UCSD-AML1 (cell line): ENCODE measurements at regions not wholly inside any gene's neighbourhood (a gene's known extent, or its start where the extent isn't known, plus 50 kb on each side); places are given as distances from the start of the nearest gene placed in this dataset.
"Not testable (repeated sequence)": the region's sequence is repeated elsewhere in the genome, so short reads cannot be mapped to it uniquely, and the experiment has no call there.

Experiments
- DNase-seq: peaks from one replicate; lab custom pipeline; 2025; ENCODE audit not compliant: unreplicated experiment; lab: John Stamatoyannopoulos, UW

DNA sequence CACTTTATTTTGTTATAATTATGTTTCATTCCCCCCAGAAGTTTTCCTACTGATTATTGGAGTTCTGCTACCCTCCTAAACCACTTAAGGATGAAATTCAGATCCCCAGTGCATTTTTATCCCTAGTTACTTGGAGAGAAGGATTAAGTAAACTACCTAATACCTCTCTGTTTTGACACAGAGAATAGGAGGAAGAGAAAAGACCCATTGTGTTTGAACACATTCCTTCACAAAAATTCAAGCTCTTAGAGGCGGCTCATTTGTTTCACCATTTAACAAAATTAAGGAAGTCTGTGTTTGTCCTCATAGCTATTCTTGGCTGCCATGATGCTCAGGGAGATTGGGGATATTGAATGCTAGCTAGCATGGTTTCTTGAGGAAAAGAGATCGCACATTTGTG lies 492.6 kb downstream of the EBF1 start:
- no peak for DNase-seq

DNA sequence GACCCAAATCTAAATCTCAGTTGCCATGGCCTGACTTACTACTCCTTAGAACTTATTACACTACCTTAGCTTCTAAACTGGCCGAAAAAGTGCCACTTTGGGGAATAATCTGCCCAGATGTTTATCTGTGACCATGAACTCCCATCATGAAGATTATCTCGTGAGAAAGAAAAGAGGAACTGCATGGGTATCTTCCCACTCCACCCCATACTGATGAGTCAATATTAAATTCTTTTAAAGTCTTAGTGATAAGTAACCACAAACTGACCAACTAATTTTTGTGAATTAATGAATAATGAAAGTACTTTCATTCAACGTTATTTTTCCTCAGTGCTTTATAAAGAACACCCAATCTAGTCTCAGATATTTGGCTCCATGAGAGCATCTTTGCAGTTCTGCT lies 493.5 kb downstream of the EBF1 start:
- no peak for DNase-seq

DNA sequence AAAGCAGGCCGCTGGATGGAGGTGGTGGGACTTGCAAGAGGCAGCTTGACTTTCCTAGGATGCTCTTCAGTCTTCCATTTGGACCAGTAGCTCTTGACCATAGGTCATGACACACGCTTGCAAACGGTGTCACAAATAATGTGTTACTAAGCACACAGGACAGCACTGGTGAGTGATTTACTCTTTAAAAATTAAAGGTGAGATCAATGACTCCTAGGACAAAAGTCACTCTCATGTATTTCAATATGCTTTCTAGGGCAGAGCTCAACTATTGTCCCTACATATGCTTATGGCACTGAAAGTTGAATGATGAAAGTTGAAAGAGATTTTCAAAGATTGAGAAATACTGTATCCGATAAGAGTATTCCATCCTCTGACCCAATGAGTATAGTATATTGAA lies 496.7 kb downstream of the EBF1 start:
- DNase-seq = no peak

DNA sequence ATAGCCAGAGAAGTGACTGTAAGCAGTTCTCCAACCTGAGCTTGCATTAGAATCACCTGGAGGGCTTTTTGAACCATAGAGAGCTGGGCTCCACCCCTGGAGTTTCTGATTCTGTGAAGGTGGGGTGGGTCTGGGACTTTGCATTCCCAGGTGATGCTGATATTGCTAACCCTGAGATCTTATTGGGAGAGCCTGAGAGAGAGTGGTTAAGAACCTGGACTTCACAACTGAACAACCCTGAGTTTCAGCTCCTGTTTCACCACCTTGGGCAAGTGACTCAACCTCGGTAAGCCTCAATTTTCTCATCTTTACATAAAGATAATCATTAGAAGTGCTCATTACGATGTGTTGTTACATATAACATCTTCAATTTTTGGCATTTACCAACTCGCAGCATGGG lies 498.6 kb downstream of the EBF1 start:
- DNase-seq = no peak

DNA sequence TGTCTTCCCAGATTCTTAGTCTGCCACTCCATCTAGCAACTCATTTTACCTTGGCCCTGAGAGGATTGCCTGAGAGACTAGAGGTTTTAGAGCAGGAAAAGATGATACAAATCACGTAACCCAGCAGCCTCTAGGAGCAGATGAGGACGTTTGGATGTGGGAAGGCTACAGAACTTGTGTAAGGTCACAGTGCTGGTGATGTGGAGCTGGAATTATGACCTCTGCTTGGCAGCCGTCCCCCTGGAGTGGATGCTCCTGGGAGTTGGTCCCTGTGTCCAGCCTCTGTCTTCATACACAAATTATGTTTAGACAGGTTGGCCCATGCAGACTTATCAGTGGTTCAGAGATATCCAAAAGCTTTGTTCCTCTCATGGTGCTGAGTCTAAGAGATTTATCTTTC lies 499.0 kb downstream of the EBF1 start:
- no peak for DNase-seq

DNA sequence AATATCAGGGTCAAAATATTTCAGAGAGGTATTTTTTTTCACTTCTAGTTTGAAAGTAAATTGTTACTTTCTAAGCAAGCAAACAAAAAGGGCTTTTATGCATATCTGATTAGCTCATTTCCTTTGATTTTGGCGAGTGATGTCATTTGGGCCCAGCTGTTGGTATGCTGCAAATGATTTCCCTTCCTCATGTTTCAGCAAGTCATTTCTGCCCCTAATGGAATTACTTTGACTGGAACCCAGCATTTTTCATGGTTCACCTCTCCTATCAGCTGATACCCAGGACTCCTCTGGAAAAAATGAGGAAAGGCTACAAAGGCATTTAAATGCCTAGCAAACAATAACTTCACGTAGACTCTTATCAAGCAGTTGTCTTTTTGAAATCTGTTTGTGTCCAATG lies 500.6 kb downstream of the EBF1 start:
- no peak for DNase-seq

DNA sequence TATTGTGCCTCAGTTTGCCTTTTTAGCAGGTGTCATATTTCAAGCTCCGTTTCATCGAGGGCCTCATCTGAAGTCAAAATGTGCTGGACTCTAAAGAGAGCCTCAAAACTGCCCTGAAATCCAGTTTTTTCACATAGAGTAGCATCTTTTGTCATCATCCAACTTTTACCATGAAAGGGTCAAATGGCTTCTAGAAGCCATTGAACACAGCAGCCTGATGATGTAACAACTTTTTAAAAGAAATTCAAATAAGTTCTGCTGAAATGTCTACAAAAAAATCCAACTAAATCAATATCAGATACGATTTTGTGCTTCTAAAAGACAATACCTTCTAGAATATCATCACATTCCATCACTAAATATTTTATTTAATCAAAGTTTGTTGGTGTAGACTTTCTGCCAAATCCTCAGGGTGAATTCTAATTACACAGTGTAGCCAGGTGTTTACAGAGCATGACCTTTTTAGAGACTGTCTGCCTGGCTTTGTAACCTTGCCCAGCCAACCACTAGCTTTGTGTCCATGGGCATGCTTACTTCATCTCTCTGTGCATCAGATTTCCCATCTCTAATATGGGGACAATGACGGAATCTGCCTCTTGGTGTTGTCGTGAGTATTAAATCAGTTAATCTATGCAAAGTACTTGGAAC lies 505.0 kb downstream of the EBF1 start:
- DNase-seq = no peak

DNA sequence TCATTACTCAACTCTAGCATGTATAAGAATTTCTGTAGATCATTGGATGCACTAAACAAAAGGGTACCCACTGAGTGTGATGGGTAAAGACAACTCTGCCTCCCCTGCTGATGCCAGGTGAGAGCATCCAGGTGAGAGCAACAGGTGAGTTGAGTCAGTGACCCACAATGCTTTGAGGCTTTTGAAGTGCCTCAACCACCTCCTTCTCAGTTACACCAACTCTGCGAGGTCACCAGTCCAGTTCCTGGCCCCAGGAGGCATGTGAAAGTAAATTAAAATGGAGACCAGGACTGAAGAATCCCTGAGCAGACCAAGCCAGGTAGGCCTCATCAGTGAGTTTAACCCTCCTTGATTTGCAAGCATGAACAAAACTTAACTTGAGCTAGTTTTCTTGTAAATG lies 505.8 kb downstream of the EBF1 start:
- DNase-seq = no peak

DNA sequence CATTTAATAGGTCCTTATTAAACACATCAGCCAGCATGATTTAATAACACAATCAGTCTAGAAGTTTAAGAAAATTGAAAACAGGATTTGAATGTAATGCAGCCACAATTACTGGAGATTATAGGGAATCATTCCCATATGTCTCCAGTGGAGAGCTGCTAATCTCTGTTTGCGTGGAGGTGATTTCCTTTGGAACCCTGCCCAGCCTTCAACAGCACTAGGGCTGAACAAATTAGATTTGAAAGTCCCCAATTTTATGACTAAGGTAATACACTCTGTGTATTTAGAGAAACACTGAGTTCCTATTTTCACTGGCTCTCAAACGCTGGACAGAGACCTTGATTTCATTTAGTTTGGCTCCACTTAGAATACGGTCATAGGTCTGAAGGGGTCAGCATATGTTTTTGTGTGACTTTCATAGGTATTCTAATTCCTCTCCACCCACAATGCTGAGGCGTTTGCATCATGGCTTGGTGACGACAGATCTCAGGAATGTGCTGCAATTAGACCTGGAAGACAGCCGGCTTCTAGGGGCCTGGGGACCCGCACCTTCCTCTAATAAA lies 508.3 kb downstream of the EBF1 start:
- DNase-seq = no peak

DNA sequence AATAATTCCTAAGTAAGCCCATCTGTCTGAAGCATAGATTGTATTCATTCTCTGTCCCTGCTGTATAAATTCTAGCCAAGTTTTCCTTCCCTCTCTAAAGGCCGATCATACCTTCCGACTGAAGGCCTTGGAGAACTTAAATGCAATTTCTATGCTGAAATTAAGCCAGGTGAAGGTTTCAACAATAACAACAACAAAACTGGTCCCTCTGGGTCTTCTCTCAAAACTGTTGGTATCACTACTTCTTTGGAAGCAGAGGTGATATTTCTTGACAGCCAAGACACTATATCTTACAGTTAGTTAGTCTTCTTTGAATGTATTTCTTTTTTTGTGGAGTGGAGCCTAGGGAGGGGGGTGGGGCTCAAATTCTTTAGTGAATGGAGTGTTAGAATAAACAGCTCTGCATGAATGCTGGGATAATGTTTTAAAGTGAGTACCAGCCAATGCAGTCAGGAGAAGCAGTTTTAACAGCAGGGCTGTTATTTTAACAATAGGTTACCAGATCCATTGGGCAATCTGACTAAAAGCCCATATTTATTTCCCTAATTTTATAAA lies 508.9 kb downstream of the EBF1 start:
- DNase-seq = no peak

DNA sequence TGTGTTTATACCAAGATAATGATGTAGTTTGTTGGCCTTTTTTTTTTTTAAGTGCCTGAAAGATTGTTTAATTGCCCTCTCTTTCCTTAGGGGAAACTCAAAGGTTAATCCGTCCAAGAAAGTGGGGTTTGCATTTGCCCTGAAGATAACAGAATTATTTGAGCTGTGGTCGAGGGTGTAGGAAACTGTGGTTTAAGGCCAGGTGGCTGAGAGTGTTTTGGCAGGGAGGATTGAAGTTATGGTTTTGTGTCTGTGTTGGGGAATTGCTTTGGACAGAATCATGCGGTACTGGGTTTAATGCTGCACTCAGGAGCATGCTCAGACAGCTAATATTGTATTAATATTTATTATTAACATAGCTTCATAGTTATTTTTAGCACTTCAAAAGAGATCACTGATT lies 509.8 kb downstream of the EBF1 start:
- DNase-seq = no peak

DNA sequence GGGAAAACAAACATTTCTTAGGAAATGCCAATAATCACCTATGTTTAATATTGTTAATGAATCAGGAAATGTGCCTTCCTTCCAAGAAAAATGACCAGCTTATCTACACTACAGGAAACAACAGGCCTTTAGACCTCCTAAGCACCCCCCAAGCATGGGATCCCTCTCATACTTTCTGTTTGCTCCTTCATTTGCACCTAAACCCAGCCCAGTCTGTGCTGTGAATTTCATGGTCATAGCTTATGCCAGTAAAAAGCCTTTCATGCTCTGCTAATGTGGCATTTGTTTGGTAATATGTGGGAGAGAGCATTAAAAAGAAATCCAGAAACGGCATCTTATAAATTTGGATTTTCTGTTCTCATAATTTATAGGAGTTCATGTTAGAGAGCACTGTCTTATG lies 511.1 kb downstream of the EBF1 start:
- DNase-seq = no peak

DNA sequence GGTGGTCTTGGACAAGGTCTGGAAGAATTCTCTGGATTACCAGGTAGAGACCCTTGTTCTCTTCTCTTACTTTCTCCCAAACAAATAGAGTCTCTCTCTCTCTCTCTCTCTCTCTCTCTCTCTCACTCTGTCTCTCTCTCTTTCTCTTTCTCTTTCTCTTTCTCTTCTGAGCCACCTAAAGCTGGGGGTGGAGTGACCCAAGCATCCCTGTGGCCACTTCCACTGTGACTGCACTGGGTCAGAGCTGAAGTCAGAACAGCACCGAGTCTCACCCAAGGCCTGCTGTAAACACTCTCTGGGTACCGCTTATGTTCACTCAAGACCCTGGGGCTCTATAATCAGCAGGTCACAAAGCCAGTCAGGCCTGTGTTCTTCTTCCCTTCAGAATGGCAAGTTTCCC lies 513.7 kb downstream of the EBF1 start:
- no peak for DNase-seq

DNA sequence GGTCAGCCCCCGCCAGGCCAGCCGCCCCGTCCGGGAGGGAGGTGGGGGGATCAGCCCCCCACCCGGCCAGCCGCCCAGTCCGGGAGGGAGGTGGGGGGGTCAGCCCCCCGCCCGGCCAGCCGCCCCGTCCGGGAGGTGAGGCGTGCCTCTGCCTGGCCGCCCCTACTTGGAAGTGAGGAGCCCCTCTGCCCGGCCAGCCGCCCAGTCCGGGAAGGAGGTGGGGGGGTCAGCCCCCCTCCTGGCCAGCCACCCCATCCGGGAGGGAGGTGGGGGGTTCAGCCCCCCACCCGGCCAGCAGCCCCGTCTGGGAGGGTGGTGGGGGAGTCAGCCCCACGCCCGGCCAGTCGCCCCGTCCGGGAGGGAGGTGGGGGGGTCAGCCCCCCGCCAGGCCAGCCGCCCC lies 517.0 kb downstream of the EBF1 start:
- DNase-seq = not testable (repeated sequence)

DNA sequence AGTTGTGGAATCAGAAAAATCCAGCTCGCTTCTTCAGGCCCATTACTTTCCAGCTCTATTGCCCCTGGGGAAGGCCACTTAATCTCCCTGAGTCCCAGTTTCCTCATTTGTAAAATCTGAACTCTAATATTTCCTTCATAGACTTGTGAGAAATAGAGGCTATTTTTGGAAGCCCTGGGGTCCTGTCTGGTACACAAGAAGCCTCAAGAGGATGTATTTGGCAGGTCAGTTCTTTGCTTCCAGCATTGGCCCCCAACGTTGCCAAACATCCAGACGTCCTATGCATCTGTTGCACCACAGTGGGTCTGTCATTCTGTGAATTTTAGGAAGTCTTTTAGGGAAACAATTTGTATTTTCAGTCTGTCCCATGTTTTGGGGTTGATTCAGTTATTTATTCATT lies 525.9 kb downstream of the EBF1 start:
- no peak for DNase-seq

DNA sequence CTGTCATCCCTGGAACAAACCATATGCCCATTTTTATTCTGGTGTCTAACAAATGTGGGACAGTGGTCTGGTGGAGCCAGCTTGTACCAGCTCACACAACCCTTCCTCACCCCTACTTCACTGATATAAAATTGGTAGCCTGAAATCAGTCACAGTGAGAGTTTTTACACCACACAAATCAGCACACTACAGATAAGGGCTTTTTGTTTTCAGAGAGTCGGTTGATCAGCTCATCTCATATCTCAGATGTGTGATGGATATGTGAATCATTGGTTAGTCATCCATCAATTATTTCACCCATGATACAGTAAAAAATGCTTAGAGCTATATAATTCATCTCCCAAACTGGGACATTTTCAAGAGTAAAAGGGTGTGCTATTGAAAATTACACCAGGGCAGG lies 529.2 kb downstream of the EBF1 start:
- no peak for DNase-seq

DNA sequence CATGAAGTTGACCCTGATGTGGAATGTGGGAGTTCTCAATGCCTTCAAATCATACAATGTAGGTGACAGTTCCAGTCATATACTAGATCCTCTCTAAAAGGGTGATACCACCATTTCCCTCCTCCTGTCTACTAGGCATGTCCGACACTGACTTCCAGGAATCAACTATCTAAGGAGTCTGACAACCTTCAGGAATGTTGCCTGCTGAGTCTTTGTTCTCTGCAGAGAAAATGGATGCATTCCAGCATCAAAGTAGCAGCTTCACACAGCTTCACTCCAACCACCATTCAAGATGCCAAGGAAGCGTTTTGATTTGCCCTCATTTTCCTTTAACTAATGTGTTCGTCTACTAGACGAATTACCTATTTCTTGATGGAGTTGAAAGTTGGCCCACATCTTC lies 530.2 kb downstream of the EBF1 start:
- DNase-seq = no peak

DNA sequence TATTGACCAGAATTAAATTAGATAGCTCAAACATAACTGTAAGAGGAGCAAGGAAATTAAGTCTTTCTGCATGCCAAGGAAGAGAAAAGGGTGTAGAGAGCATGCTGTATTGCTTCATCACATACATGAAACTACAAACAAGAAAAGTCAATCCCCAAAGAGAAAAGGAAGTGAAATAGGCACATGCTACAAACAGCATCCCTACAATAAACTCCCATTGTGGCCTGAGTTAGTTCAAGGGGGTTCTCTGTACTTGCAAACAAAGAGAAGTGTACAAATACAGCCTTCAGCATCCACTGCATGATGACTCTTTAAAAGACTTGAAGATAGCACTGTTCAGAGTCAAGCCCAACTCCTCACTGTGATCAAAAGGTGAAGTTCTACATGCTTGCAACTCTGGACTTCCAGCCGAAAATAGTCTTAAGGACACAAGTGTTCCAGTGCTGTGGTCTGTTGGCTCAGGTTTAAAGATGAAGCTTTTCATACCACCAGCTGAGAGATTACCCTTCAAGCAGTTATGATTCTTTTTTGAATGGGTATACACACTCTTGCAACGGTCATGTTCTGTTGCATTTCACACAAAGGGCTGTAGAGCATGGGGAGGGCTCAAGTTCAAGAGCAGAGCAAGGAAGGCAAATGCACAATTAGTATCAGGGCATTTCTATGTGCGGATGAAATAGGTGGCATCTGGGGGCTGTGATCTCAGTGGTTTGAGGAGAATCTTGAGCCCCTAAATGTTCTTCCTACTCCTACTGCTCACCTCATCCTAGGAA lies 534.5 kb downstream of the EBF1 start:
- DNase-seq = no peak

DNA sequence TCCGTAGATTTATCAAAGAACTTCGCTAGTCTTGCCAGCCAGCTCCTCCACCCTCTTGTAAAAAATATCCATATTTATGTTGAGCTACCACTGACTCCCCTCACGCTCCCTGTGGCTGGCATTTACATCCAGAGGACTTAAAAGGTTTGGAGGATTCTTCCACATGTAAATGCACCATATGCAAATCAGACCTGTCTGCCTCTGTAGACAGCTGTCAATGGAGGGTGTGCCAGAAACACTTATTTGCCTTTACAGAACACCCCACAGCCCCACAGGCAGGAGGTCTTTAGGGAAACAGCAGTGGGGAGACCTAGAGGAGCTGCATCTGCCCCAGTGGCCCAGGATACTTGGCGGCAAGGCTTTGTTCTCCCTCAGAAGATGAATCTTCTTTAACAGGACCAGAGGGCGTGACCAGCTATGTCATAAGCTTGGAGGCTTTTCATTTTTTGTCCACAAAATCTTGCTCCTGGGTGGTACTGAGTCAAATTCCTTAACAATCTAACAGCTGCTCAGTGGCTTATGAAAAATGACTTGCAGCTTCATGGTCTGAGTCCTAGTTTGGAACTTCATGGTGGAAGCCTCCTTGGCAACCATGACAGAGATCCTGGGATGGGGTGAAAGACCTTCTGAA lies 535.8 kb downstream of the EBF1 start:
- DNase-seq = no peak

DNA sequence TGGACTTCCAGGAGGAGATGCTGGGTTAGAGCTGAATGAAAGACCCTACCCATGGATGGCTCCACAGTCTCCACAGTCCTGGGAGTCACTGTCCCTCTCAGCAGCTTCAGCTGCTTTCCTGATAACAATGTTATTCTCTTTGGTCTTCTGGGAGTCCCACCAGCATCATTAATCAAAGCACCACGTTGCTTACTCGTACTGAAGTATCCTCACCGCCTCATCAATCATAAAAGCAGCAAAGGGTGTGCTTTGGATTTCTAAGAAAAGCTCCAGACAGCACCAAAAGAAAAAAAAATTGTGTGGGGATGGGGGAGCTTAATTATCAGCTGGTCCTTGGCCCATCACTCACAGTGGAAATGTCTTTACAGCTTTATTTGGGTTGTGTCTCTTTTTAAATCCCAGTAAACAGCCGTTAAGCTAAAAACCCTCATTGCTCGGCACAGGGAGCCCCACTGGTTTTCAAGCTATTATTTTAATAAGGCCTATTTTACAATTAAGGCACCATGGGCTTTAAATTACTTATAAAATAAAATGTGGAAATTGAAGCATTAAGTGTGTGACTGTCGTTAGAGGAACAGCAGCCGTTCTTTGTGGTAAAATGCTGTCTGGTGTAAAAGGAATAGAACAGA lies 538.0 kb downstream of the EBF1 start:
- no peak for DNase-seq

DNA sequence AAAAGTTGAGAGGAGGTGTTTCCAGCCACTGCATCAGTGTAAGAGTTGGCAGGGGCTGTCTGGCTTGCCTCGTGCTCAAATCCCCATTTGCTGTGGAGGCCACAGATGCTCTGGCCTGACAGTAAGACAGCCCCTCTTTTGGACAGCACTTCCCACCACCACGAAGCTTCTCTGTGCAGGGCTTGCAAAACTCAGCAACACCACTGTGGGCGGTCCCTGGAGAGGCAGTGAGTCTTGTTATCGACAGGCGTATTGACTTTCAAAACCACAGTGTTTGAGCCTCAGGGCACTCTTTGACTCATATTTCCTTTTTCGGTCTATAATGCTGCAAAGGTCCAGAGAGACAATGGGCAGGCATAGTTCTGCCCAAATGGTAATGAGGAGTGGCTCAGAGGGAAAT lies 539.5 kb downstream of the EBF1 start:
- no peak for DNase-seq
